ENCODE measurements at regions not wholly inside any gene's neighbourhood (a gene's known extent, or its start where the extent isn't known, plus 50 kb on each side); places are given as distances from the start of the nearest gene placed in this dataset.
"Not testable (repeated sequence)": the region's sequence is repeated elsewhere in the genome, so short reads cannot be mapped to it uniquely, and the experiment has no call there.

- not testable (repeated sequence) for TF ChIP-seq CTCF, POLR2A (IDR thresholded peaks at IDR 0.05)
Observed at GRCh38 chr16:48951621-48952125, 330.0 kb downstream of the CBLN1 start.
